DOHH2 (cell line): ENCODE measurements at regions not wholly inside any gene's neighbourhood (a gene's known extent, or its start where the extent isn't known, plus 50 kb on each side); places are given as distances from the start of the nearest gene placed in this dataset.
"Not testable (repeated sequence)": the region's sequence is repeated elsewhere in the genome, so short reads cannot be mapped to it uniquely, and the experiment has no call there.

Experiments used
- EZH2phosphoT487 ChIP-seq: fragments of 200-600 bp; sonication (generic); IDR thresholded peaks from 2 replicates; pipeline ENCODE4 v1.6.1; 2017; ENCODE audit warnings: borderline replicate concordance, mild to moderate bottlenecking, antibody characterized with exemption, low read length, moderate library complexity, mixed read lengths
- TF ChIP-seq, protein P1 (sequence below): fragments of 200-600 bp; sonication (generic); IDR thresholded peaks from one replicate; pipeline ENCODE4 v1.5.1; 2014; ENCODE audit warnings: antibody characterized with exemption, mild to moderate bottlenecking, low read depth, low read length; ENCODE audit not compliant: poor library complexity, severe bottlenecking

DNA sequence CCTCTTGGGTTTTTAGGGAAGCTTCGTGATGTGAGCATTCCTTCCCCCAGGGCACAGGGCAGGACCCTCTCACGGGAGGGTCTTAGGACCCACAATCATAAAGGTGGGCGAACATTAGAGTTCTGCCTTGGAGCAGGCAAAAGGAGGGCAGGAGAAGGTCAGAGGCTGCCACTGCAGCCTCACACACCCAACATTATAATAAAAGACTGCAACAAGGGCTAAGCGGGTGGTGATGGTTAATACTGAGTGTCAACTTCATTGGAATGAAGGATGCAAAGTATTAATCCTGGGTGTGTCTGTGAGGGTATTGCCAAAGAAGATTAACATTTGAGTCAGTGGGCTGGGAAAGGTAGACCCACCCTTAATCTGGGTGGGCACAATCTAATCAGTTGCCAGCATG is 206.6 kb upstream of the C2CD4B start:
- TF ChIP-seq, protein P1, sequence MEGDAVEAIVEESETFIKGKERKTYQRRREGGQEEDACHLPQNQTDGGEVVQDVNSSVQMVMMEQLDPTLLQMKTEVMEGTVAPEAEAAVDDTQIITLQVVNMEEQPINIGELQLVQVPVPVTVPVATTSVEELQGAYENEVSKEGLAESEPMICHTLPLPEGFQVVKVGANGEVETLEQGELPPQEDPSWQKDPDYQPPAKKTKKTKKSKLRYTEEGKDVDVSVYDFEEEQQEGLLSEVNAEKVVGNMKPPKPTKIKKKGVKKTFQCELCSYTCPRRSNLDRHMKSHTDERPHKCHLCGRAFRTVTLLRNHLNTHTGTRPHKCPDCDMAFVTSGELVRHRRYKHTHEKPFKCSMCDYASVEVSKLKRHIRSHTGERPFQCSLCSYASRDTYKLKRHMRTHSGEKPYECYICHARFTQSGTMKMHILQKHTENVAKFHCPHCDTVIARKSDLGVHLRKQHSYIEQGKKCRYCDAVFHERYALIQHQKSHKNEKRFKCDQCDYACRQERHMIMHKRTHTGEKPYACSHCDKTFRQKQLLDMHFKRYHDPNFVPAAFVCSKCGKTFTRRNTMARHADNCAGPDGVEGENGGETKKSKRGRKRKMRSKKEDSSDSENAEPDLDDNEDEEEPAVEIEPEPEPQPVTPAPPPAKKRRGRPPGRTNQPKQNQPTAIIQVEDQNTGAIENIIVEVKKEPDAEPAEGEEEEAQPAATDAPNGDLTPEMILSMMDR = not testable (repeated sequence)
- not testable (repeated sequence) for TF ChIP-seq EZH2phosphoT487
